Smooth muscle cell (in vitro differentiated cells): ENCODE measurements at regions not wholly inside any gene's neighbourhood (a gene's known extent, or its start where the extent isn't known, plus 50 kb on each side); places are given as distances from the start of the nearest gene placed in this dataset.

ENCODE experiments used
- DNase-seq: peaks from one replicate; lab custom pipeline; 2025; ENCODE audit not compliant: unreplicated experiment; lab: John Stamatoyannopoulos, UW
- H2AFZ ChIP-seq: fragments of 200-600 bp; sonication (generic); 2 replicates; pipeline ENCODE4 v1.6.0; 2016; ENCODE audit warnings: antibody characterized with exemption, low read depth, mild to moderate bottlenecking
- H3F3A ChIP-seq: fragments of 200-600 bp; sonication (generic); 2 replicates; pipeline ENCODE4 v1.6.0; 2017; ENCODE audit warnings: antibody characterized with exemption, low read depth
- H3K27ac ChIP-seq: fragments of 200-600 bp; sonication (generic); 2 replicates; pipeline ENCODE4 v1.5.1; 2016; ENCODE audit warnings: low read depth, mild to moderate bottlenecking
- H3K27me3 ChIP-seq: fragments of 200-600 bp; sonication (generic); 2 replicates; pipeline ENCODE4 v1.6.1; 2016; ENCODE audit warnings: low read depth, mild to moderate bottlenecking
- H3K36me3 ChIP-seq: fragments of 200-600 bp; sonication (generic); 2 replicates; pipeline ENCODE4 v1.5.1; 2016; ENCODE audit warnings: low read depth
- H3K4me1 ChIP-seq: fragments of 200-600 bp; sonication (generic); 2 replicates; pipeline ENCODE4 v1.5.1; 2016; ENCODE audit warnings: low read depth
- H3K4me2 ChIP-seq: fragments of 200-600 bp; sonication (generic); 2 replicates; pipeline ENCODE4 v1.6.0; 2016; ENCODE audit warnings: mild to moderate bottlenecking
- H3K4me3 ChIP-seq: fragments of 200-600 bp; sonication (generic); 2 replicates; pipeline ENCODE4 v1.5.1; 2016; ENCODE audit warnings: mild to moderate bottlenecking
- H3K79me2 ChIP-seq: fragments of 200-600 bp; sonication (generic); 2 replicates; pipeline ENCODE4 v1.6.0; 2016; ENCODE audit warnings: low read depth, mild to moderate bottlenecking
- H3K9ac ChIP-seq: fragments of 200-600 bp; sonication (generic); 2 replicates; pipeline ENCODE4 v1.6.0; 2016; ENCODE audit warnings: low read depth
- H3K9me3 ChIP-seq: fragments of 200-600 bp; sonication (generic); replicated peaks from 2 replicates; pipeline ENCODE4 v1.5.1; 2016; ENCODE audit warnings: low read depth
- H4K20me1 ChIP-seq: fragments of 200-600 bp; sonication (generic); 2 replicates; pipeline ENCODE4 v1.6.0; 2016; ENCODE audit warnings: low read depth
- WGBS: methylation state at CpG from one replicate; pipeline ENCODE4 v1.1.7; 2016; ENCODE audit warnings: low lambda C conversion rate; 5-methylcytosine and 5-hydroxymethylcytosine counted together
- TF ChIP-seq, protein P1 (sequence below): fragments of 200-600 bp; sonication (generic); IDR thresholded peaks from 2 replicates; pipeline ENCODE4 v1.5.1; 2017; ENCODE audit warnings: borderline replicate concordance, mild to moderate bottlenecking, antibody characterized with exemption; ENCODE audit not compliant: insufficient read depth, poor library complexity, severe bottlenecking

DNA sequence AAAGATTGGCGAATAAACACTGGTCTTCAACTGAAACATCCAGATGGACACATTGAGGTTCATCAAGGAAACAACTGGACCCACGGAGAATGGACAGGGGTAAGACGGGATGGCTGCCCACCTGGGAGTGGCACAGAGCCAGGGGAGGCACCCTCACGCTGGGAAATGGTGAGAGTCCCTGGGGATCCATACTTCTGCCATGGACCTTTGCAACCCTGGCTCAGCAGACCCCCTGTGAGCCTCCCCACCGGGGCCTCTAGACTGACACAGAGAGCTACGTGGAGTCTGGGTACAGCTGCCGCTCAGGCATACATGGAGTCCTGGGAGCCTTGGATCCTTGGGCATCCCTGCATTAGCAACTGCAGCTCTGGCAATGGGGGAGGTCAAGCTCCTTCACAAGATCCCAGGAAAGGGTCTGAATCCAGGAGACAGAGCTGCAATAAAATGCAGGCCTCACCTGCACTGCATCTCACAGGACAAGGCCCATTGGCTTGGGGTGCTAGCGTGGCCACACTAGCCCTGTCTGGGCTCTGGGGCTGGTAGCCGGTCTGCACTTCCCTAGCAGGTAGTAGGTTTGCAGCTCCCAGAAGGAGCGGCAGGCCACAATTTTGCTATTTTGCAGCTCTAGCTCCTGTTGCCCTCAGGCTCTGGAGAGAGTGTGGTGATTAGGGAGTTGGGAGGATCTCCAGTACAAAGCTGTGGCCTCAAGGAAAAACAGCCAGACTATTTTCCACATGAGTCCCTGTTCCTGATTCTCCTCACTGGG lies 496.4 kb upstream of the LRRC4C start:
- H3K4me1 ChIP-seq: no peaks in the 10 kb centered on the region
- no peaks in the 10 kb centered on the region for H3F3A ChIP-seq
- 90% methylated on average over 10 of the region's 10 CpGs for WGBS
- H3K79me2 ChIP-seq: no peaks in the 10 kb centered on the region
- TF ChIP-seq, protein P1, sequence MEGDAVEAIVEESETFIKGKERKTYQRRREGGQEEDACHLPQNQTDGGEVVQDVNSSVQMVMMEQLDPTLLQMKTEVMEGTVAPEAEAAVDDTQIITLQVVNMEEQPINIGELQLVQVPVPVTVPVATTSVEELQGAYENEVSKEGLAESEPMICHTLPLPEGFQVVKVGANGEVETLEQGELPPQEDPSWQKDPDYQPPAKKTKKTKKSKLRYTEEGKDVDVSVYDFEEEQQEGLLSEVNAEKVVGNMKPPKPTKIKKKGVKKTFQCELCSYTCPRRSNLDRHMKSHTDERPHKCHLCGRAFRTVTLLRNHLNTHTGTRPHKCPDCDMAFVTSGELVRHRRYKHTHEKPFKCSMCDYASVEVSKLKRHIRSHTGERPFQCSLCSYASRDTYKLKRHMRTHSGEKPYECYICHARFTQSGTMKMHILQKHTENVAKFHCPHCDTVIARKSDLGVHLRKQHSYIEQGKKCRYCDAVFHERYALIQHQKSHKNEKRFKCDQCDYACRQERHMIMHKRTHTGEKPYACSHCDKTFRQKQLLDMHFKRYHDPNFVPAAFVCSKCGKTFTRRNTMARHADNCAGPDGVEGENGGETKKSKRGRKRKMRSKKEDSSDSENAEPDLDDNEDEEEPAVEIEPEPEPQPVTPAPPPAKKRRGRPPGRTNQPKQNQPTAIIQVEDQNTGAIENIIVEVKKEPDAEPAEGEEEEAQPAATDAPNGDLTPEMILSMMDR: no peak
- H3K27me3 ChIP-seq: no peaks in the 10 kb centered on the region
- H3K4me3 ChIP-seq: no peak overlapping the region
- H4K20me1 ChIP-seq: no peaks in the 10 kb centered on the region
- DNase-seq: no peak
- H3K9me3 ChIP-seq: no peaks in the 10 kb centered on the region
- H3K36me3 ChIP-seq: no peaks in the 10 kb centered on the region
- no peak overlapping the region for H3K27ac ChIP-seq
- H3K9ac ChIP-seq: no peak overlapping the region
- H3K4me2 ChIP-seq: no peak overlapping the region
- H2AFZ ChIP-seq: no peak overlapping the region

DNA sequence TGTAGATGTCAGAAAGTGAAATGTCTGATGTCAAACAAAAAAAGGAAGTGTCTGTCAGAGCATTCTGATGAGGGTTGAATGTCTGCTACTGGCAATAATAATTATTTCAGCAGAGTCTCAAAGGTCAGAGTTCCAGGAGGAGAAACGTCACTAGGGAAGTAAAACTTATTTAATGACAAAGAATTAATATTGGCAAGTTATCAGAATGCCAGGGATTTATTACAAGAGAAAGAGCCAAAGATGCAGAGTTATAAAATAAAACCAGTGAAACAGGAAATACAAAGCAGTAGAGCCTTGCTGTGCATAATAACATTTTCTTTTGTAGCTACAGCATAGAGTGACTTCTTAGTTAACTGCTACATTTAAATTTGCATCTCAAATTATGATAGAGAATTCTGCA lies 504.0 kb upstream of the LRRC4C start:
- Histone ChIP-seq H3K4me3 (no peak overlapping the region), H3K4me1 (no peaks in the 10 kb centered on the region), H3K27me3 (no peaks in the 10 kb centered on the region), H3K79me2 (no peaks in the 10 kb centered on the region), H3K9me3 (no peaks in the 10 kb centered on the region), H3K36me3 (no peaks in the 10 kb centered on the region), H3K4me2 (no peak overlapping the region), H4K20me1 (no peaks in the 10 kb centered on the region), H2AFZ (no peak overlapping the region), H3F3A (no peaks in the 10 kb centered on the region), H3K27ac (no peak overlapping the region), H3K9ac (no peak overlapping the region)
- DNase-seq: no peak
- TF ChIP-seq, protein P1: no peak
- 76% methylated on average over 1 of the region's 1 CpG for WGBS

DNA sequence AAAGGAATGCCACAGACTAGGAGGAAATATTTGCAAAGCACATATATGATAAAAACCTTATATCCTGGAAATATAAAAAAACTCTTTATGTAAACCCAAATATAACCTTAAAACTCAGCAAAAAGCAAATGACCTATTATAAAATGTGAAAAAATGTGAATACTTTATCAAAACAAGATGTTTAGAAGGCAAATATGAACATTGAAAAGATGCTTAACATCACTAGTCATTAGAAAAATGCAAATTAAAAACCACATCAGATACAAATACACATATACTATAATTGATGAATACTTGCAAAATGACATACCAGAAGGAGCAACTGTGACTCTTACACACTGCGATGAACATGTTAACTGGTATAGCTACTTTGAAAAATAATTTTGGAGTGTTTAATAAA lies 511.2 kb upstream of the LRRC4C start:
- Histone ChIP-seq H3K4me3 (no peak overlapping the region), H3K9me3 (no peaks in the 10 kb centered on the region), H3K4me2 (no peak overlapping the region), H3F3A (no peaks in the 10 kb centered on the region), H3K36me3 (no peaks in the 10 kb centered on the region), H3K27ac (no peak overlapping the region), H3K9ac (no peak overlapping the region), H4K20me1 (no peaks in the 10 kb centered on the region), H2AFZ (no peak overlapping the region), H3K27me3 (no peaks in the 10 kb centered on the region), H3K79me2 (no peaks in the 10 kb centered on the region), H3K4me1 (no peaks in the 10 kb centered on the region)
- DNase-seq: no peak
- WGBS: 90% methylated on average over 1 of the region's 1 CpG
- TF ChIP-seq, protein P1: no peak

DNA sequence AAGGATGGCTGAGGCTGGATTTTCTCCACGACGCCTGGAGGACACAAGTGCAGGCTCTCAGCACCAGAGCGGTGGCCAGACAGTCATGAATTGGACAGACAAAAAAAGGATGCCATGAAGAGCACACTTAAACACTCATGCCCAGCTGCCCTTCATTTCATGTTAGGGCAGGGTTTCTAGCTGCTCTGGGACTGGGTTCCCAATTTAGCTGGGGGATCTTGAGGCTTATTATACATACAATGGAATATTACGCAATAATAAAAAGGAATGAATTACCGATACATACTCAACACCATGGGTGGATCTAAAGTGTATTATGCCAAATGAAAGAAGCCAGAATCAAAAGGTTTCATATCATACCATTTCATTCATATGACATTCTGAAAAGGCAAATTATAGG lies 512.1 kb upstream of the LRRC4C start:
- Histone ChIP-seq H4K20me1 (no peaks in the 10 kb centered on the region), H3K4me2 (no peak overlapping the region), H3K9ac (no peak overlapping the region), H3K27ac (no peak overlapping the region), H2AFZ (no peak overlapping the region), H3K4me3 (no peak overlapping the region), H3K79me2 (no peaks in the 10 kb centered on the region), H3K9me3 (no peaks in the 10 kb centered on the region), H3K4me1 (no peaks in the 10 kb centered on the region), H3K36me3 (no peaks in the 10 kb centered on the region), H3F3A (no peaks in the 10 kb centered on the region), H3K27me3 (no peaks in the 10 kb centered on the region)
- WGBS: 76% methylated on average over 5 of the region's 5 CpGs
- TF ChIP-seq, protein P1: no peak
- no peak for DNase-seq
